GM18873 (cell line): ENCODE measurements at regions not wholly inside any gene's neighbourhood (a gene's known extent, or its start where the extent isn't known, plus 50 kb on each side); places are given as distances from the start of the nearest gene placed in this dataset.

Experiments used
- ATAC-seq: cut with Tn5 transposase; IDR thresholded peaks from one replicate; pipeline ENCODE4 v1.9.1; 2021; ENCODE audit warnings: mild to moderate bottlenecking, moderate library complexity, moderate number of reproducible peaks; ENCODE audit not compliant: unreplicated experiment, low FRiP score

DNA sequence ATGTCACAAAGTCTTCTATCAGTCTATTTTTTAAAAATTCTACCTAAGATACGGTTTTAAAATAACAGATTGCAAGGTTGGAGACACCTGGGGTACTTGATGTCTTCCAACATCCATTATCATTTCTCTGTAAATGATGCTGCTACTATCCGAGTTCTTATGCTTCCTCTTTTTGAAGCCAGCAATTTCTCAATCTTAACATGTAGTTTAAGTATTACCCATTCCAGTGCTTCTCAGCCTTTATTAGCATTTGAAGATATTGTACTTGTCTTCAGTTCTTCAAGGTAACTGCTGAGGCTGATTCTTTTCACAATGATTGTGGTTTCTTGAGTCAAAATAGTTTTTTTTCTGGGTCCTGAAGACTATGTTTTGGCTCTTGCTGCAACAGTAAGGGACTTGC lies 96.4 kb upstream of the SELENOP start:
- ATAC-seq, result no peak

DNA sequence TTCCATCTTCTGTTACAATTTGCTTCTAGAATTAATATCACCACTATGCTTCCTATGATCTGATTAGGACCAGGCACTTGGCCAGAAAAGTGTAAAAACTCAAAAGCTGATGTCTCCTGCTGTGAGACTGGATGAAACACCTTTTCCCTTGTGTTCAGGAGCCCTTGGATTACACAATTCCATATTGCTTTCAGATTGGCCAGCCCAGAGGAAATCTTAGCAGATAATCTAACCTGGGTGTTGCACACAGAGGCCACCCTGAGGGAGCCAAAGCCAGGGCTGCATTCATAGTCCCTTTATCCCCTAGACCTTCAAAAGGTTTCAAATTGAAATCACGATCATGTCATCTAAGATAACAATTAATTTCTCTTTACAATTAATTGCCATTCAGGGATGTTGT lies 94.1 kb upstream of the SELENOP start:
- ATAC-seq, result no peak

DNA sequence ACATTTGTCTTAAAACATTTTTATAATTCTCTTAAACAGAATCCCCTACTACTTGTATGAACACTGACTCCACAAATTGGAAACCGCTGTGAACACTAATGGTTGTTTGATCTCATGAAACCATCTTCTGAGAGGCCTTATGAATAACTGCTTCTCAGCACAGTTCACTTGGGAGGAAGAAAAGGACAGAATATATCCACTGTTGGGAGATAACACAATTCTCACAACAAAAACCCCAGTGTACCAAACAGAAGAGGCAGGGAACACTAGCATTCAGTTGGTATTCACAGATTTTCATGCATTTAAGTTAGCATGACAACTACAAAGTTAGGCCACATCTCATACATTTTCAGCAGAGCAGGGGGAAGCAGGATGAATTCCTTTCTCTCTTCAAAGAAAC lies 89.0 kb upstream of the SELENOP start:
- ATAC-seq, result no peak

DNA sequence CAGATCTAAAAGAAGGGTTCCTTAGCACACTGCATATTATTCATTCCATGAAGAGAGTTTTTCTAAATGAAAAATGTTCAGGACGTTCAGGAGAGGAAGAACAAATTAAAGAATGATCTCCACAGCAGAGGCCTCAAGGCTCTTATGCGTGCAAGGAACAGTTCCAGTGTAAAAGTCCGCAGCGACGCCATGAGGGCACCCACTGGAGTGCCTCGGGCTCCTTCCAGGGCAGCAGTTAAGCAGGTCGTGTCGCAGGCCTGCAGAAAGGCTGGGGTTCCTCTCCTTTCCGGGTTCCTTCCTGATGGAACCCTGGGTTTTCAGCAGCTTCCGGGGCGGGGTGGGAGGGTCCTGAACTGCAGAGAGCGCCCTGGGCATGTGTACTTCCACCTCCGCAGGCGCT lies 87.1 kb upstream of the SELENOP start:
- ATAC-seq, result no peak

DNA sequence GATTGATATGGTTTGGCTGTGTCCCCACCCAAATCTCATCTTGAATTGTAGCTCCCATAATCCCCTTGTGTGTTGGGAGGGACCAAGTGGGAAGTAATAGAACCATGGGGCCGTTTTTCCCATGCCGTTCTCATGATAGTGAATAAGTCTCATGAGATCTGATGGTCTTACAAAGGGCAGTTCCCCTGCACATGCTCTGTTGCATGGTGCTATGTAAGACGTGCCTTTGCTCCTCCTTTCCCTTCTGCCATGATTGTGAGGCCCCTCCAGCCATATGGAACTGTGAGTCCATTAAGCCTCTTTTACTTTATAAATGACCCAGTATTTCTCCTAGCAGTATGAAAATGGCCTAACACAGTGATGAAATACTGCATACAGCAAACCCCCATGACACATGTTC lies 84.8 kb upstream of the SELENOP start:
- no peak for ATAC-seq

DNA sequence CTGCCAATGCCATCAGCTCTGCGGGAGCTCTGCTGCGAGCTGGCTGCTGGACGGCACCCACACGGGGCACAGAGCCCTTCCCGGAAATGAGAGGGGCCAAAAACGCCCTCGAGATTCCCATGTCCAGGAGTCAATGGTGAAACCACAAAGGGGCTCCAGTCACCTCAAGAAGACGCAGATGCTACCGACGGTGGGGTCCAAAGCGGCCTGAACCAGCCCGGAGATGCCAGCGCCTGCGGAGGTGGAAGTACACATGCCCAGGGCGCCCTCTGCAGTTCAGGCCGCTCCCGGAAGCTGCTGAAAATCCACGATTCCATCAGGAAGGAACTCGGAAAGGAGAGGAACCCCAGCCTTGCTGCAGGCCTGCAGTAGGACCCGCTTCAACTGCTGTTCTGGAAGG lies 82.4 kb upstream of the SELENOP start:
- ATAC-seq, result no peak

DNA sequence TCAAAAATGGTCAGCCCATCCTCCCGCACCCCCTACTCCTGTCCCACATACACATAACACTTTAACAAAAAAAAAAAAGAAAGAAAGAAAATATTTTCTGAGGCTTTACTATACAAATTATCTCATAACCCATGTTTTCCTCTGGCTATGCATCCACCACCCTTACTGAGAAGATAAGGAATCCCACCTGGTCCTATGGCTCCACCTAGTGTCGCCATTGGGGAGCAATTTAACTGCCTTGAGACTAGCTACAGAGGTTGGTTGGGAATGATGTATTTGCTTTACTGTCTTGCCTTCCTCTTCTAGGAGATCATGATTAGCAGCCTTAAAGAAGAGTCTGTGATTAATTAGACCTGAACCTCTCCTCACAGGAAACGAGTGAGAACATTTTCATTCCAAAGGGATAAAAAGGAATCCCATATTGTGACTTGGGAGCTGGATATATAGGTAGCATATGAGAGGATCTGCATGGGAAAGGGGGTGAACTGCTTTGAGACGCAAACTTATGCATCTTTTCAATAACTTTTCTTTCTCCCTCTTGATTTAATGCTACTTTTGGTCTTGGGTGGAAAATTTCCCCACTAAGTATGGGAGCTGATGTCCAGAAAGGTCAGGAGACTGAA lies 77.7 kb upstream of the SELENOP start:
- peak; percentile 95 for ATAC-seq

DNA sequence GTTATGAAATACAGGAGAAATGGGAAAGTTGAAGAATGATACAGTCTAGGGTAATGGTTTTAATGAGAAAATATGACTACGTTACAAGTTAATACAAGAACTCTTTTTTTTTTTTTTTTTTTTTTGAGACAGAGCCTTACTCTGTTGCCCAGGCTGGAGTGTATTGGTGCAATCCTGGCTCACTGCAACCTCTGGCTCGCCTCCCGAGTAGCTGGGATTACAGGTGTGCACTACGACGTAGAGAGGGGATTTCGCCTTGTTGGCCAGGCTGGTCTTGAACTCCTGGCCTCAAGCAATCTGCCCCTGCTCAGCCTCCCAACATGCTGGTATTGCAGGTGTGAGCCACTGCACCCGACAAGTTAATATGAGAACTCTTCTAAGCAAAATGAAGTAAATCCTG lies 77.1 kb upstream of the SELENOP start:
- ATAC-seq, result no peak

DNA sequence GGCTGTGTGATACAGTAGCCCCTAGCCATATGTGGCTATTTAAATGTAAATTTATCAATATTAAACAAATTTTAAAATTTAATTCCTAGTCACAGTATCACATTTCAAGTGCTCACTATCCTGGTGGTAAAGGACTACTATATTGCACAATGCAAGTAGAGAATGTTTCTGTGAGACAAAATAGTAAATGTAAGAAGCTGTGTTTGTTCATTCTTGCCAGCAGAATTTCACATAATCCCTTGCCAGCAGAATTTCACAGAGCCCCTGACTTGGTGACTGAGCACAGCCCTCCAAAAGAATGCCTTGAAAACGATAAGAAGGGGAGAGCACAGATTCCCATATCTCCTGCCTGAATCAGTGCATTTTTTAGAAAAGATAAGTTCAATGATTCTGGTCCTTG lies 75.9 kb upstream of the SELENOP start:
- ATAC-seq, result no peak

DNA sequence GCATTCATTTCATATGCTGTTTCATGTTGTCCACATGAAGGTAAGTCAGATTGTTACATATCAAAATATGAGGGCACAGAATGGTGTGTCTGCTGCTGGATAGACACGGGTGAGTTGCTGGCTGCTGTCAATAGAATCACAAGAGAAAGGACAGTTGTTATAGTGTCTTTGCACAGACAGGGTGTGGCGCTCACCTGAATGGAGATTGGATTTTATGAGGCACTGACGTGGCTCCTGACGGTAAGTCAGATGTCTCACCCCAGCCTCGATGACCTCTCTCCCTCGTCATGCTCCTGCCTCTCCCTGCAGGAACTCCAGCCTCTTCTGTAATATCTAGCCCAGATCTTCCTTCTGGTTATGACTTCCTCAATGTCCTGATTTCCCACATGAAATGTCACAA lies 75.4 kb upstream of the SELENOP start:
- ATAC-seq, result no peak

DNA sequence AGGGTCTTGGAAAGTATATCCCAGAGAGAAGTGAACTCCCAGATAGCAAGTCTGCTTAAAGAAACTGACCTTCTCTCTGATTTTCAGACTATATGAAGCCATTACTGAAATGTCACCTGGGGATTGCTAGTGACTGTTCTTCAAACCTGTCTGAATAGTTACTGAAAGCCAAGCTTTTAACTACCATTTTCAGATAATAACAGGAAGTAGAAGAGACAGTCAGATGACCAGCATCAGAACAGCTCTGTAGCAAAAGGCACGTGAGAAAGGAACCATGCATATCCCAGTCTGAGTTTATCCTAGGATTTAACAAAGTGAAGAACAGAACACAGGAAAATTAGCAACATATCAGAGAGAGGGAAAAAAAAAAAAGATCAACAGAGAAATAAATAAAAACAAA lies 74.9 kb upstream of the SELENOP start:
- no peak for ATAC-seq

DNA sequence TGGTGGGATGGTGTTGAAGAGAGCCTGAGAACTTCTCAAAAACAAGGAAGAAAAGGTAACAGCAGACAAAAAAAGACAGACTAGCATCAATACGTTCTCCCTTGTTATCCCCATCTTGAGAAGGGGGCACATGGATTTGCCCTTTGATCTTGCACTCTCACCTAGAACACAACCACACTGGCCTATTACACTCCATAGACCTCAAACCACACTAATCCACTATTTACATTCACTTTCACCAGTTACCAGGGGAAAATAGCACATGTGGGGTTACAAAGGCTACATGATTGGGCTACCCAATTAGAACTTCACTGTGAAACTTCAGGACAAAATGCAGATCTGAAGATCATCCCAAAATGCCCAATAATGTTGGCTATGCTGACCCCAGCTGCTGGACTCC lies 72.6 kb upstream of the SELENOP start:
- no peak for ATAC-seq

DNA sequence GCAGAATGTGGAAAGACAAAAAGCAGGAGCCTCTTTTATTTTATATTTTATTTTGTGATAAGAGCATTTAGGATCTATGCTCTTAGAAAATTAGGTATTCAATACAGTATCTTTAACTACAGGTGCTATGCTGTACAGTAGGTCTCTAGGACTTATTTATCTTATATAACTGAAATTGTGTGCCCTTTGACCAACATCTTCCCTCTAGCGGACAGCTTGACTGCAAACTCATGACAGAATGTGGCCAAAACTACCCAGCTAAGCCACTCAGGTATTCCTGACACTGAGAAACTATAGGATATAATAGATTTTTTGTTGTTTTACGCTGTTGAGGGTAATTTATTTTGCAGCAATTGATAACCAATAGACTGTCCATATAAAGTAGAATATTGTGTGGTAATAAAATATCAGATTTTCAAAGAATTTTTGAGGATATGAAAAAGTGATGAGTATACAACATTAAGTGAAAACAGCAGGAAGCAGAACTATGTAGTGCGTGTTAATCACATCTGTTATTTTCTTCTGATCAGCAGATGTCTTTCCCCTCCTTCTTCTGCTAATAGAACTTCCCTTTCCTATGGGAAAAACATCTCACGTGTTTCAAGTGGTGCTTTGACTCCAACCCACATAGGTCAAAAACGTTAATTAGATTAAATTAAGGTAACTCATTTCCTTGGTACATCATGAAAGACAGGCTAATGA lies 69.9 kb upstream of the SELENOP start:
- no peak for ATAC-seq

DNA sequence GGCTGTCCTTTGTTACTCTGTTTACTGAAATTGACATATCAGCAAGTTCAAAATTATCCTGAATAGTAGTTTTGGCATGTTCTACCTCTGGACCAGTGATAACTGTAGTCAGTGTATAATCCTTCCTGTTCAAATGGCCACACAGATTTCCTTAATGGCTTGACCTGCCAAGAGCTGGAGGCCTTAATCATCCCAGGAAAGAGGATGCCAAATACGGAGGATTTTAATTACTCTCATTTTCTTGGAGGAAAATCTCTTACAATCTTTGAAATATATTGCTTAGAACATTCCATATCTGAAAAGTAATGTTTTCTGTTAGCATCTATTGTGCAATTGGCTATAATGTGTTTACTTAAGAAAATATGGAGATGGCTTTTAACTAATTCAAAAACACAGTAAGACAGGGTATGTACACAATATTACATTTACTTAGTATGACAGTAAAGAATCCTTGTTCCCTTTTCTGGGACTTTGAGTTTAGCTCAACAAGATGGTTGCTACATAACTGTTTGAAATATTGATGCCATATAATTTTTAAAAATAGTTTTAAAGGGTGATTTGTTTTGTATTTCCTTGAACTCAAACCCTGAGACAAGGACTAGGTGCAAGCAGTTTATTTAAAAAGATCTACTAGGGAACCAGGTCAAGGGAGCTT lies 68.9 kb upstream of the SELENOP start:
- ATAC-seq, result no peak

DNA sequence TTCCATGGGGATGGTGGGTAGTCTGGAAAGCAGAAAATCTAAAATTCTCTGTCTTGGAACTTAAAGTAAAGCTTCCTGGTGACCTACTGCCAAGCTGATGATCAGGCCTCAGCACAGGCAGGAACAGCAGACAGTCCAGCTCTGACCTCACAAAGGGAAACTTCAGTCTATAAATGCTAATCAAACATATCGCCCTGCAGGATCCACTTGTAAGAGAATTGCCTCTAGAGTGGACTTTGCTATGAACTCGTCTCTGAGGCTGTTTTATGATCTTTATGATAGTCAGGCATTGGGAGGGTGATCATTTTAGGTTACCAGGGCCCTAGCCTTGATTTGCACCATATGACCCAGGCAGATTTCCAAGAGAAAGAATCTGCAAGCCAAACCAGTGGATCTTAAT lies 67.6 kb upstream of the SELENOP start:
- ATAC-seq, result no peak

DNA sequence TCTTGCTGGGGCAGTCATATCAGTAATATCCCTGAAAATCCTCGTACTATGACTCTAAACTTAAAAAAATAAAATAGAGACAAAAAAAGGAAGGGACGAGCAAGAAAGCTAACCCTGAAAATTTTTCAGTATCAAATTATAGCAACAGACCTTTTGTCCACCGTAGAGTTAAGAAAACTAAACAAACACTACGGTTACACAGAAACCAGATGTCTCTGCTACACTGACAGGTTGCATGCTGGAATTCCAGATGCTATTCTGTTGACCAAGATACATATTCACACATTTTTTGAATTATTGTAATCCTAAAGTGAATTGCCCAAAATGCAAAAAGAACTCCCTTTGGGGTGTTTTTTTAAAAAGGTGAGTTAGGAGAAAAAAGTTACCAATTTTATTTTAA lies 66.9 kb upstream of the SELENOP start:
- no peak for ATAC-seq

DNA sequence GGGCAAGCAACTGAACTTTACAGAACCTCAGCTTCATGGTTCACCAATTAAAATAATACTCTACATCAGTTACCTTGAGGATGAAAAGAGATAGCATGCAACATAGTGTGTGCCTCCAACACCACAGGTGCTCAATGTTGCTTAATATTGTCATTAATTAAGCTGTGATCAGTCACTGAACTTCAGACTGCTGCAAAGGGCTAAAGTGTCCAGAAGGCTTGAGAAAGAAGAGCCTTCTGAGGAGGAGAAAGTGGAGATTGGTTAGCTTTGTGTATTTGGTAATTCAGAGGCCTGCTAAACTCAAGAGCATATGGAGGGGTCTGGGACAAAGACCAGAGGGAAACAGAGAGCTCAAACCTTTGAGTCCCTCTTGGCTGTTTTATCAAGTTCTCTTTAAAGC lies 66.3 kb upstream of the SELENOP start:
- ATAC-seq, result no peak

DNA sequence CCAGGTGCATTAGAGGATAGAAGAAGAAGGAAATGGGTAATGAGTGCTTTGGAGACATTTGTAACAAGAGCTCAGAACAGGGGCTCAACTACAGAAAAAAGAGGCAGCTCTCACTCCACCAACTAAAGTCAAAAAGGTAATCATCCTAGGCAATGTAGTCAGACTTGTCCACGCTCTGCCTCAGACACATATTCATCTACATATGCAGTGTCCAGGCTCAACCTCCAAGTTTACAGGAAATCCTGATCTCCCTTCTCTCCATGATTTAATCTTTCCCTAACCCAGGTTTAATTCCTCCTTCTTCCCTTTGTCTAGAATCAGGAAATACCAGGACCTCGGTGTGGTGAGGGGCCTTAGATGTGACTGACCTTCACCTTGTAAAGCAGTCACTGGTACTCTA lies 65.7 kb upstream of the SELENOP start:
- no peak for ATAC-seq

DNA sequence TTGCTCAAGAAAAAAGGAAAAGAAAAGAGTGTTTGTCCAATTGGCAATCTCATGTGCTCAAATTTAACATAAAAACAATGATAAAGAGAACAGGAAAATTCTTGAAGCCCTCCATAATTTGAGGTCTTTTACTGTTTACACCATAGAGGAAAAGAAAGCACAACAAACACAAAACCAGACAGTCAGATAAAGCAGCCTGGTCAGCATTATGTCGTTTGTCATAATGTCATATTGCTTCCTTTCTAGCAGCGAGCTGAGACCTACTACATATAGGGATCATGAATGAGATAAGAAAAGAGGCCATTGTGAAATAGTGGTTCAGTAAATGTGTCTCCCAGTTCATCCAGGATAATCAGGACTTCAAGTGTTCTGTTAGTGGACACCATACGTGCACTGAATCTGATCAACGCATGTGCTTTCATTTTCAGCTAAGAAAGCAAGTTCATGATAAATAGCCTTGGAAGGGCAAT lies 64.7 kb upstream of the SELENOP start:
- ATAC-seq, result no peak

DNA sequence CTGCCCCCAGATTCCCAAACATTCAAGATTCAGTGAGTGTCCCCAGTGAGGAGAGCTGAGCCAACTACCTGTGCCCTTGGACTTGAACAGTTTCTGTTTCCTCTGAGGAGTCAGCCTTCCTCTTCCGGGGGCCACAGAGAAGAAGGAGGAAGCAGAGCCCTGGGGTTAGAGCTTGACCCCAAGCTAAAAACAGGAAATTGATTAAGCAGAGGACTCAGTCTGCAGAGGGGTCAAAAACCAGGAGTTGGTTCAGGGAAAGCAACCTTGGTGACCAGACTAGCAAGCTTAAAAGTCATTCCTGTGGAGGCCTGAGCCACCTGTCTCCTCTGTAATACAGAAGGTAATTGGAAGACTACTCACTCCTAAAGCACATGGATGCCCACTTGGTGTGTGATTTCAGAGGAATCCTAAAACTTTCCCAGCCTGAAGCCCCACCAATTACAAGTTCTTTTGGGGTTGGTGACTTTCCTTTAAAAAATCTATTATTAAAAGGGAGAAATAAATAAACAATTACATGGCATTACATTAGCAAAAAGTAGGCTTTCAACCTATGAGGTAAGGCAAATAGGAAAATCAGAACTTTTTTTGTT lies 64.2 kb upstream of the SELENOP start:
- no peak for ATAC-seq

DNA sequence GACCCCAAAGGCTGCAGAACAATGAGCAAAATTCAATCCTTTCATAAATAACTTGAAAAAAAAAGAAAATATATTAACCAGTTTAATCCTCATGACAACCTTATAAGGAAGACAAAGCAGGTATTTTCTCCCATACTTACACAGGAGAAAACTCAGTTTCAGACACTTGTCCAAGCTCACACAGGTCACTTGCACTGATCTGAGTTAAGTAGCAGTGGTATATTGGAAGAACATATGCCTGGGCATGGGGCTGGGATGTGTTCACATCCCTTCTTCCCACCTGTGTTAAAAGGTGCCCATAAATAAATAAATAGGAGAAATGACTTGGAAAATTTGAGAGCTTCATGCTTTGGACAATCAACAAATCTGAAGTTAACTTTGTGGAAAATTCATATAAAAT lies 63.5 kb upstream of the SELENOP start:
- no peak for ATAC-seq
